Hepatocyte (in vitro differentiated cells): ENCODE measurements at regions not wholly inside any gene's neighbourhood (a gene's known extent, or its start where the extent isn't known, plus 50 kb on each side); places are given as distances from the start of the nearest gene placed in this dataset.

Experiments used
- DNase-seq: peaks from one replicate; pipeline ENCODE4 v3.0.0-alpha.2; 2016; ENCODE audit warnings: low spot score
- H2AFZ ChIP-seq: fragments of 200-600 bp; sonication (generic); 2 replicates; pipeline ENCODE4 v1.6.0; 2016; ENCODE audit warnings: antibody characterized with exemption, mild to moderate bottlenecking
- H3K27ac ChIP-seq: fragments of 200-600 bp; sonication (generic); 2 replicates; pipeline ENCODE4 v1.5.1; 2016; ENCODE audit warnings: mild to moderate bottlenecking
- H3K27me3 ChIP-seq: fragments of 200-600 bp; sonication (generic); 2 replicates; pipeline ENCODE4 v1.6.1; 2016
- H3K36me3 ChIP-seq: fragments of 200-600 bp; sonication (generic); replicated peaks from 2 replicates; pipeline ENCODE4 v1.5.1; 2016; ENCODE audit warnings: low read depth; ENCODE audit not compliant: insufficient read depth
- H3K4me1 ChIP-seq: fragments of 200-600 bp; sonication (generic); 2 replicates; pipeline ENCODE4 v1.5.1; 2016; ENCODE audit warnings: mild to moderate bottlenecking, moderate library complexity; ENCODE audit not compliant: insufficient read depth
- H3K4me2 ChIP-seq: fragments of 200-600 bp; sonication (generic); 2 replicates; pipeline ENCODE4 v1.6.0; 2016
- H3K4me3 ChIP-seq: fragments of 200-600 bp; sonication (generic); 2 replicates; pipeline ENCODE4 v1.5.1; 2016; ENCODE audit warnings: mild to moderate bottlenecking
- H3K79me2 ChIP-seq: fragments of 200-600 bp; sonication (generic); 2 replicates; pipeline ENCODE4 v1.6.0; 2017; ENCODE audit warnings: mild to moderate bottlenecking
- H3K9me2 ChIP-seq: fragments of 200-600 bp; sonication (generic); replicated peaks from 2 replicates; pipeline ENCODE4 v1.6.0; 2017; ENCODE audit warnings: mild to moderate bottlenecking; ENCODE audit not compliant: insufficient read depth
- H3K9me3 ChIP-seq: fragments of 200-600 bp; sonication (generic); 2 replicates; pipeline ENCODE4 v1.5.1; 2016; ENCODE audit warnings: low read depth, mild to moderate bottlenecking
- H4K20me1 ChIP-seq: fragments of 200-600 bp; sonication (generic); 2 replicates; pipeline ENCODE4 v1.6.0; 2016; ENCODE audit warnings: mild to moderate bottlenecking; ENCODE audit not compliant: insufficient read depth, poor library complexity, severe bottlenecking
- EZH2 ChIP-seq: fragments of 200-600 bp; sonication (generic); IDR thresholded peaks from 2 replicates; pipeline ENCODE4 v1.6.1; 2016; ENCODE audit warnings: antibody characterized with exemption, mild to moderate bottlenecking, borderline replicate concordance
- EZH2phosphoT487 ChIP-seq: fragments of 200-600 bp; sonication (generic); IDR thresholded peaks from one replicate; pipeline ENCODE4 v1.6.1; 2018; ENCODE audit warnings: antibody characterized with exemption, mild to moderate bottlenecking, low read depth, moderate library complexity; ENCODE audit not compliant: unreplicated experiment, severe bottlenecking
- WGBS: methylation state at CpG from one replicate; pipeline ENCODE4 v1.1.6; 2016; ENCODE audit warnings: low lambda C conversion rate; ENCODE audit errors: missing lambda C conversion rate; 5-methylcytosine and 5-hydroxymethylcytosine counted together
- TF ChIP-seq, protein P1 (sequence below): fragments of 200-600 bp; sonication (generic); IDR thresholded peaks from 2 replicates; pipeline ENCODE4 v1.5.1; 2016; ENCODE audit warnings: antibody characterized with exemption, mild to moderate bottlenecking; ENCODE audit not compliant: poor library complexity

DNA sequence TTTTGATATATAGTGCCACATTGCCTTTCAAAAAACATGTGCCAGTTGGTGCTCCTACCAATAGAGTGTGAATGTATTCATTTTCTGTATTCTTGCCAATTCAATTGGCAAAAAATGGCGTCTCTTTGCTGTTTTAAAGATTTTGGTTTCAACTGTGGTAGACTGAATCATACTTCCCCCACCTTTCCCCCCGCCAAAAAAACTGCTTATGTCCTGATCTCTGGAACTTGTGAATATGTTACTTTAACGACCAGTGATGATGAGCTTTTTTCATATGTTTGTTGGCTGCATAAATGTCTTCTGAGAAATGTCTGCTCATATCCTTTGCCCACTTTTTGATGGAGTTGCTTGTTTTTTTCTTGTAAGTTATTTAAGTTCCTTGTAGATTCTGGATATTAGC is 325.1 kb upstream of the KCNJ16 start:
- WGBS, result 88% methylated on average over 3 of the region's 3 CpGs

DNA sequence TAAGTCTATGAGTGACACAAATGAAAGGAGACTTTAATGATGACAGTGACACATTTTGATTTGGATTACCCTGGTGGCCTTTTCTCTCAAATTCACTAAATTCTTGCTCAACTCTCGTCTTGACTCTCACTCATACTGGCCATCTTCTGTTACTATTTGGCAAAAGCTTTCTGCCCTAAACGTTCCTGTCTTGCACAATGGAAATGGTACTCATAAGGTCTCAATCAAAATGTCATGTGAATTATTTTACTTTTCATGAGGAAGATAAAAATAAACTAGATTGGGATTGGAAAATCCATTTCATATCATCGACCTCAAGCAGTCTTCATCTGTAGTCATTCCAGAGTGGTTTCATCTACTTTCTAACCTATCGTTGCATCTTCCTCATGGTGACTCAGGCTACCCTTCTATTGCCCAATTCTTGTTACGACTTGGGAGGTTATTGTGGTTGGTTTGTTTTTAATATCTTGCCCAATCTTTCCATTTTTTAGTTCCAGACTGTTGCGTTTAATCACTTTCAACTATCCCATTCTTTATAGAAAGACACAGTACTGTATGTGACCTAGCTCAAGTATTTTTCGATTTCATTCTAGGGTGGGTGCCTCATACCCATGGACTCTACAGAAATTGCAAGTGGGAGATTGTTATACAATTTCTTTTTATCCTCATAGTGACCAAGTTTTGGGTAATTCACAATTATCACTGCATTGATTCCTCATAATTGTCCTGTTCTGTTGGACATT is 317.2 kb upstream of the KCNJ16 start:
- peaks cover 7% of the 10 kb centered on the region for H3K4me1 ChIP-seq
- H3K9me2 ChIP-seq, result no peaks in the 10 kb centered on the region
- H3K79me2 ChIP-seq, result no peaks in the 10 kb centered on the region
- no peaks in the 10 kb centered on the region for H3K9me3 ChIP-seq
- 76% methylated on average over 7 of the region's 7 CpGs for WGBS
- H3K27ac ChIP-seq, result no peak overlapping the region
- H2AFZ ChIP-seq, result no peak overlapping the region
- TF ChIP-seq EZH2 (no peak), EZH2phosphoT487 (no peak)
- TF ChIP-seq, protein P1, sequence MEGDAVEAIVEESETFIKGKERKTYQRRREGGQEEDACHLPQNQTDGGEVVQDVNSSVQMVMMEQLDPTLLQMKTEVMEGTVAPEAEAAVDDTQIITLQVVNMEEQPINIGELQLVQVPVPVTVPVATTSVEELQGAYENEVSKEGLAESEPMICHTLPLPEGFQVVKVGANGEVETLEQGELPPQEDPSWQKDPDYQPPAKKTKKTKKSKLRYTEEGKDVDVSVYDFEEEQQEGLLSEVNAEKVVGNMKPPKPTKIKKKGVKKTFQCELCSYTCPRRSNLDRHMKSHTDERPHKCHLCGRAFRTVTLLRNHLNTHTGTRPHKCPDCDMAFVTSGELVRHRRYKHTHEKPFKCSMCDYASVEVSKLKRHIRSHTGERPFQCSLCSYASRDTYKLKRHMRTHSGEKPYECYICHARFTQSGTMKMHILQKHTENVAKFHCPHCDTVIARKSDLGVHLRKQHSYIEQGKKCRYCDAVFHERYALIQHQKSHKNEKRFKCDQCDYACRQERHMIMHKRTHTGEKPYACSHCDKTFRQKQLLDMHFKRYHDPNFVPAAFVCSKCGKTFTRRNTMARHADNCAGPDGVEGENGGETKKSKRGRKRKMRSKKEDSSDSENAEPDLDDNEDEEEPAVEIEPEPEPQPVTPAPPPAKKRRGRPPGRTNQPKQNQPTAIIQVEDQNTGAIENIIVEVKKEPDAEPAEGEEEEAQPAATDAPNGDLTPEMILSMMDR, result no peak
- H3K36me3 ChIP-seq, result no peaks in the 10 kb centered on the region
- DNase-seq, result no peak
- no peaks in the 10 kb centered on the region for H3K27me3 ChIP-seq
- no peak overlapping the region for H3K4me2 ChIP-seq
- H3K4me3 ChIP-seq, result no peak overlapping the region
- H4K20me1 ChIP-seq, result no peaks in the 10 kb centered on the region

More for the DNA sequence above, 325.1 kb upstream of the KCNJ16 start:
- Histone ChIP-seq H2AFZ (no peak overlapping the region), H3K27me3 (no peaks in the 10 kb centered on the region), H3K4me2 (no peak overlapping the region), H3K79me2 (no peaks in the 10 kb centered on the region), H3K9me3 (no peaks in the 10 kb centered on the region), H3K9me2 (no peaks in the 10 kb centered on the region), H3K4me1 (no peaks in the 10 kb centered on the region), H3K36me3 (no peaks in the 10 kb centered on the region), H3K4me3 (no peak overlapping the region), H3K27ac (no peak overlapping the region), H4K20me1 (no peaks in the 10 kb centered on the region)
- DNase-seq, result no peak
- TF ChIP-seq, protein P1, result no peak
- no peak for TF ChIP-seq EZH2phosphoT487
- no peak for TF ChIP-seq EZH2

DNA sequence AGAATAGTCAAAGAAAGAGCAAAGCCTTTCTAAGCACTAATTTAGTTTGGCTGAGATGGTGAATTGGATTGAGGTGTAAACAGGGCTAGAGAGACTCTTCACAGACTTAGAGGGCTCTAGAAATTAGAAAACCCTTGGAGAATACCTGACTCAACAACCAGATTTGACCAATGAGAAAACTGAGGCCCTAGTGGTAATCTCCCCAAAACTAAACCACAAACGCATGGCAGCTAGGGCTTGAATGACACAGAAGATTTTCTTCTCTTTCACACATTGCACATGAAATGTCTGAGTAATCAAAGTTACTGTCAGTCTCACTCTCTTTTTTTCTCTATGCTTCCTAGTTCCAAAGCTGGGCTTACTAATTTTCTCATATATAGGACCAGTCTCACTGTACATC is 314.5 kb upstream of the KCNJ16 start:
- Histone ChIP-seq H2AFZ (no peak overlapping the region), H3K4me2 (no peak overlapping the region), H3K79me2 (no peaks in the 10 kb centered on the region), H3K9me3 (no peaks in the 10 kb centered on the region), H3K27me3 (no peaks in the 10 kb centered on the region), H3K36me3 (no peaks in the 10 kb centered on the region), H3K4me3 (no peak overlapping the region), H3K27ac (no peak overlapping the region), H3K4me1 (peaks cover 7% of the 10 kb centered on the region), H4K20me1 (no peaks in the 10 kb centered on the region), H3K9me2 (no peaks in the 10 kb centered on the region)
- 96% methylated on average over 1 of the region's 1 CpG for WGBS
- TF ChIP-seq EZH2phosphoT487, result no peak
- TF ChIP-seq, protein P1, result no peak
- TF ChIP-seq EZH2, result no peak
- DNase-seq, result no peak
